ENCODE measurements at regions not wholly inside any gene's neighbourhood (a gene's known extent, or its start where the extent isn't known, plus 50 kb on each side); places are given as distances from the start of the nearest gene placed in this dataset.

DNA sequence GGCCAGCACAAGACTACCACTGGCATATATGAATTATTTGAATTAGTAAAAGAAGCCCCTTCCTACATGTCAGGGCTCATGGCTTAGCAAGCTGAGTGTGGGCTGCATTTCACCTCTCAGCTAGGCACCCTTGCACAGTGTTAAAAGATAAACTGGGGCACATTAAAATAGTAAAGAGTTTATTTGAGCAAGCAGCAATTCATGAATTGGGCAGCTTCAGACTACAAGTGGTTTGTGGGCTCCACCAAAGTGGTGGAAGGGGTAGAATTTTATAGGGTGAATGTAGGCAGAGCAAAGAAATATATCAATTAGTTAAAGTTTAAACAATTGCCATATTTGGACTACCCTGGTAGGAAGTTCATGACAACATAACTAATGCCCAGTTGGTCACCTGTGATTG lies 178.8 kb downstream of the PLPP3 start:
- ATAC-seq, result no peak
- DNase-seq (ENCODE audit: low spot score), result no peak
- Mint-ChIP-seq H3K9me3 (0 out of 2 replicates have a peak, but pooled peaks cover 4% of the 10 kb centered on the region), H3K27me3 (ENCODE audit: low read depth) (no peaks in the 10 kb centered on the region; the same call in 1 of the 2 replicates), H3K27ac (no peak overlapping the region), H3K36me3 (no peaks in the 10 kb centered on the region), H3K4me1 (peaks cover 2% of the 10 kb centered on the region; the same call in 1 of the 2 replicates), H3K4me3 (no peak overlapping the region)
- CTCF ChIA-PET, result no interaction called here
- POLR2A ChIA-PET, result no interaction called here
- no peak for TF ChIP-seq TEAD1 (CRISPR knock-in tag; IDR thresholded peaks at IDR 0.05)
- TF ChIP-seq, protein P1, sequence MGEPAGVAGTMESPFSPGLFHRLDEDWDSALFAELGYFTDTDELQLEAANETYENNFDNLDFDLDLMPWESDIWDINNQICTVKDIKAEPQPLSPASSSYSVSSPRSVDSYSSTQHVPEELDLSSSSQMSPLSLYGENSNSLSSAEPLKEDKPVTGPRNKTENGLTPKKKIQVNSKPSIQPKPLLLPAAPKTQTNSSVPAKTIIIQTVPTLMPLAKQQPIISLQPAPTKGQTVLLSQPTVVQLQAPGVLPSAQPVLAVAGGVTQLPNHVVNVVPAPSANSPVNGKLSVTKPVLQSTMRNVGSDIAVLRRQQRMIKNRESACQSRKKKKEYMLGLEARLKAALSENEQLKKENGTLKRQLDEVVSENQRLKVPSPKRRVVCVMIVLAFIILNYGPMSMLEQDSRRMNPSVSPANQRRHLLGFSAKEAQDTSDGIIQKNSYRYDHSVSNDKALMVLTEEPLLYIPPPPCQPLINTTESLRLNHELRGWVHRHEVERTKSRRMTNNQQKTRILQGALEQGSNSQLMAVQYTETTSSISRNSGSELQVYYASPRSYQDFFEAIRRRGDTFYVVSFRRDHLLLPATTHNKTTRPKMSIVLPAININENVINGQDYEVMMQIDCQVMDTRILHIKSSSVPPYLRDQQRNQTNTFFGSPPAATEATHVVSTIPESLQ (CRISPR knock-in tag; IDR thresholded peaks at IDR 0.05), result no peak
- TF ChIP-seq, protein P2, sequence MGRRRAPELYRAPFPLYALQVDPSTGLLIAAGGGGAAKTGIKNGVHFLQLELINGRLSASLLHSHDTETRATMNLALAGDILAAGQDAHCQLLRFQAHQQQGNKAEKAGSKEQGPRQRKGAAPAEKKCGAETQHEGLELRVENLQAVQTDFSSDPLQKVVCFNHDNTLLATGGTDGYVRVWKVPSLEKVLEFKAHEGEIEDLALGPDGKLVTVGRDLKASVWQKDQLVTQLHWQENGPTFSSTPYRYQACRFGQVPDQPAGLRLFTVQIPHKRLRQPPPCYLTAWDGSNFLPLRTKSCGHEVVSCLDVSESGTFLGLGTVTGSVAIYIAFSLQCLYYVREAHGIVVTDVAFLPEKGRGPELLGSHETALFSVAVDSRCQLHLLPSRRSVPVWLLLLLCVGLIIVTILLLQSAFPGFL (CRISPR knock-in tag; IDR thresholded peaks at IDR 0.05; ENCODE audit: borderline replicate concordance), result no peak
- TF ChIP-seq KAT7 (CRISPR knock-in tag; IDR thresholded peaks at IDR 0.05; ENCODE audit: borderline replicate concordance), result no peak
- no peak for TF ChIP-seq SMAD3 (CRISPR knock-in tag; IDR thresholded peaks at IDR 0.05; ENCODE audit: borderline replicate concordance)
- TF ChIP-seq RORB (CRISPR knock-in tag; IDR thresholded peaks at IDR 0.05), result no peak
- TF ChIP-seq CBFB (CRISPR knock-in tag; IDR thresholded peaks at IDR 0.05; ENCODE audit: low read depth), result no peak
- TF ChIP-seq NR1H2 (CRISPR knock-in tag; IDR thresholded peaks at IDR 0.05), result no peak
- TF ChIP-seq RELA (CRISPR knock-in tag; IDR thresholded peaks at IDR 0.05; ENCODE audit: borderline replicate concordance), result no peak
- TF ChIP-seq GRHL2 (CRISPR knock-in tag; IDR thresholded peaks at IDR 0.05; ENCODE audit: insufficient replicate concordance, severe bottlenecking), result no peak
- TF ChIP-seq NR2C2 (CRISPR knock-in tag; IDR thresholded peaks at IDR 0.05), result no peak
- TF ChIP-seq PRRX2 (CRISPR knock-in tag; IDR thresholded peaks at IDR 0.05), result no peak
- TF ChIP-seq NFE2L1 (CRISPR knock-in tag; IDR thresholded peaks at IDR 0.05), result no peak

DNA sequence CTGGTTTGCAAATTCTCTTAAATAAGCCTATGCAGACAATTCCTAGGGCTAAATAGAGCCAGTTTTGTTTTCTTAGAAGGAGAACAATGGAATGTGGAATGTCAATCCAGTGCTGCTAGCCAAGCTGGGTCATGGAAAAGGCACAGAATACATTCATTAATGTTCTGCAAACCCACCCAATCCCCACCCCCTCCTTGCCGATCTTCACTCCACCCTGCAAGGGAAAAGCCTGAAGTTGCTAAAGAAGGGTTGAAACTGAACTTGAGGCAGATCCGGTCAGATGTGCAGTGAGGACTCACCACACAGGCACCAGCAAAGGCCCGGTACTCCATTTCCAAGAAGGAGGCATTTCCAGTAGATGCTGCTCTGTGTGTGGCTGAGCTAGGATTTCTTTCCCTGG lies 179.6 kb downstream of the PLPP3 start:
- Mint-ChIP-seq H3K27ac (no peak overlapping the region), H3K36me3 (no peaks in the 10 kb centered on the region), H3K4me3 (no peak overlapping the region), H3K9me3 (0 out of 2 replicates have a peak, but pooled peaks cover 4% of the 10 kb centered on the region), H3K27me3 (ENCODE audit: low read depth) (no peaks in the 10 kb centered on the region; the same call in 1 of the 2 replicates), H3K4me1 (peaks cover 3% of the 10 kb centered on the region; the same call in 1 of the 2 replicates)
- POLR2A ChIA-PET, result no interaction called here
- CTCF ChIA-PET, result no interaction called here
- no peak for ATAC-seq
- TF ChIP-seq, protein P3, sequence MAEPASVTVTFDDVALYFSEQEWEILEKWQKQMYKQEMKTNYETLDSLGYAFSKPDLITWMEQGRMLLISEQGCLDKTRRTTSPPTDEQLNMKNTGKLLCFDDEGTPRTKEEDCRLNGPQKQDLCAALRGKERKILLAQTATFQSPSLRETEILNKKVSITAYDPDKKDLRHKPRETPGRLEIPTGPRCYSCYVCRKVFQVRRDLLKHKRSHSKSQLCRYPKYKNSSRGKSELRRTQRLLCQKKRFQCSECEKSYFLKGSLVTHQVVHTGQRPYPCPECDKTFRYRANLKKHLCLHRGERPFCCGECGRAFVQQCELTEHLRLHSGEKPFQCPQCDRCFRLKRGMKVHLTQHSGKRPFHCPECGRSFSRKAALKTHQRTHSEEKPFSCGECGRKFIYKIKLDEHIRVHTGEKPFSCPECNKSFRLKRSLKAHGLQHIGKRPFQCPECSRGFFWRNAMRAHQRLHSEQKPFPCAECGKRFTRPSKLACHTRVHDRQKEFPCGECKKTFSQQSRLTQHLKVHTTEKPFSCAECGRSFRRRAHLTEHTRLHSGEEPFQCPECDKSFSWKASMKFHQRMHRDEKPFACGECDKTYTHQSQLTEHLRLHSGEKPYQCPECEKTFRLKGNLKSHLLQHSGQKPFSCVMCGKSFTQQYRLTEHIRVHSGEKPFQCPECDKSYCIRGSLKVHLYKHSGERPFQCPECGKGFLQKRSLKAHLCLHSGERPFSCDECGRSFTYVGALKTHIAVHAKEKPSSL (CRISPR knock-in tag; conservative IDR thresholded peaks at IDR 0.05), result no peak
- no peak for TF ChIP-seq NR2C2 (CRISPR knock-in tag; IDR thresholded peaks at IDR 0.05)
- TF ChIP-seq SOX15 (CRISPR knock-in tag; IDR thresholded peaks at IDR 0.05), result no peak
- TF ChIP-seq, protein P4, sequence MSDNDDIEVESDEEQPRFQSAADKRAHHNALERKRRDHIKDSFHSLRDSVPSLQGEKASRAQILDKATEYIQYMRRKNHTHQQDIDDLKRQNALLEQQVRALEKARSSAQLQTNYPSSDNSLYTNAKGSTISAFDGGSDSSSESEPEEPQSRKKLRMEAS (CRISPR knock-in tag; IDR thresholded peaks at IDR 0.05), result no peak
- TF ChIP-seq ZNF671 (CRISPR knock-in tag; IDR thresholded peaks at IDR 0.05), result no peak
- TF ChIP-seq, protein P5, sequence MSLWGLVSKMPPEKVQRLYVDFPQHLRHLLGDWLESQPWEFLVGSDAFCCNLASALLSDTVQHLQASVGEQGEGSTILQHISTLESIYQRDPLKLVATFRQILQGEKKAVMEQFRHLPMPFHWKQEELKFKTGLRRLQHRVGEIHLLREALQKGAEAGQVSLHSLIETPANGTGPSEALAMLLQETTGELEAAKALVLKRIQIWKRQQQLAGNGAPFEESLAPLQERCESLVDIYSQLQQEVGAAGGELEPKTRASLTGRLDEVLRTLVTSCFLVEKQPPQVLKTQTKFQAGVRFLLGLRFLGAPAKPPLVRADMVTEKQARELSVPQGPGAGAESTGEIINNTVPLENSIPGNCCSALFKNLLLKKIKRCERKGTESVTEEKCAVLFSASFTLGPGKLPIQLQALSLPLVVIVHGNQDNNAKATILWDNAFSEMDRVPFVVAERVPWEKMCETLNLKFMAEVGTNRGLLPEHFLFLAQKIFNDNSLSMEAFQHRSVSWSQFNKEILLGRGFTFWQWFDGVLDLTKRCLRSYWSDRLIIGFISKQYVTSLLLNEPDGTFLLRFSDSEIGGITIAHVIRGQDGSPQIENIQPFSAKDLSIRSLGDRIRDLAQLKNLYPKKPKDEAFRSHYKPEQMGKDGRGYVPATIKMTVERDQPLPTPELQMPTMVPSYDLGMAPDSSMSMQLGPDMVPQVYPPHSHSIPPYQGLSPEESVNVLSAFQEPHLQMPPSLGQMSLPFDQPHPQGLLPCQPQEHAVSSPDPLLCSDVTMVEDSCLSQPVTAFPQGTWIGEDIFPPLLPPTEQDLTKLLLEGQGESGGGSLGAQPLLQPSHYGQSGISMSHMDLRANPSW (CRISPR knock-in tag; conservative IDR thresholded peaks at IDR 0.05; ENCODE audit: low read depth), result no peak
- TF ChIP-seq IRF2 (CRISPR knock-in tag; IDR thresholded peaks at IDR 0.05; ENCODE audit: borderline replicate concordance, low read depth), result no peak
- no peak for TF ChIP-seq CREM (CRISPR knock-in tag; IDR thresholded peaks at IDR 0.05)
- no peak for TF ChIP-seq NFE2L1 (CRISPR knock-in tag; IDR thresholded peaks at IDR 0.05)
- TF ChIP-seq NFATC4 (CRISPR knock-in tag; IDR thresholded peaks at IDR 0.05), result no peak
- no peak for TF ChIP-seq ESRRA (CRISPR knock-in tag; IDR thresholded peaks at IDR 0.05; ENCODE audit: borderline replicate concordance)
- TF ChIP-seq NFYB (CRISPR knock-in tag; conservative IDR thresholded peaks at IDR 0.05; ENCODE audit: low read depth), result no peak
- no peak for DNase-seq (ENCODE audit: low spot score)
